Lower leg skin (tissue), 4 donors: ENCODE measurements at regions not wholly inside any gene's neighbourhood (a gene's known extent, or its start where the extent isn't known, plus 50 kb on each side); places are given as distances from the start of the nearest gene placed in this dataset.

ENCODE experiments used
- DNase-seq, 2 donors: peaks; one replicate each; pipeline ENCODE4 v3.0.0-alpha.2; 2019; ENCODE audit warnings: low spot score in 2 of 2
- H3K4me3 ChIP-seq: fragments of 200-600 bp; sonication (generic); 2 replicates; pipeline ENCODE4 v1.5.1; 2017; ENCODE audit warnings: mild to moderate bottlenecking, low read depth; ENCODE audit not compliant: poor library complexity, severe bottlenecking
- POLR2A ChIP-seq, 2 donors: fragments of 450-650 bp; IDR thresholded peaks; one replicate each; pipeline ENCODE4 v1.6.1; 2016 to 2017; ENCODE audit warnings: antibody characterized with exemption in 2 of 2, mild to moderate bottlenecking in 1 of 2, moderate library complexity in 1 of 2
- WGBS, 2 donors: methylation state at CpG; one replicate each; pipeline ENCODE4 v1.1.5; 2018; 5-methylcytosine and 5-hydroxymethylcytosine counted together
- intact Hi-C: fragments of 100-400 bp; cut with DNase I; formaldehyde crosslinking; loops from one replicate; pipeline ENCODE4 v1.15.0; 2023; ENCODE audit warnings: low total_unique reads
- TF ChIP-seq, protein P1 (sequence below), 3 donors: fragments of 450-650 bp; IDR thresholded peaks; one replicate each; pipeline ENCODE4 v1.5.1; 2016; ENCODE audit warnings: antibody characterized with exemption in 3 of 3, mild to moderate bottlenecking in 3 of 3, moderate library complexity in 2 of 3

DNA sequence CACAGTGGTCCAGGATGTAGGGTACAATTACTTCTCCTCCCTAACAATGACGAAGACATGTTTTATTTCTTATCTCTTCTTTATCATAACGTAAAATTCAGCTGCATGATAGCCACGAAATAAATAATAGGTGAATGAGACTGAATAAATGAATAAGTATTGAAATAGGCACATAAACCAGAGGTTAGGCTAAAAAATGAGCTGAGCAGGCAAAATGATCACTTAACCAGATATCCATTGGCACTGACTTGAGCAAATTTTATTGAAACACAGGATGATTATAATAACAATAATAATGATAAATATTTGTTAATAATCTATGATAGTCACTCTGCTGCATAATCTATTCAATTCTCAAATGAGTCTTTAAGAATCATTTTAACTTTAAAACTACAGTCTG, 506.9 kb upstream of the ZNF804A start:
- H3K4me3 ChIP-seq: no peak overlapping the region
- no peak for DNase-seq
- TF ChIP-seq POLR2A (IDR thresholded peaks at IDR 0.05): no peak
- TF ChIP-seq, protein P1, sequence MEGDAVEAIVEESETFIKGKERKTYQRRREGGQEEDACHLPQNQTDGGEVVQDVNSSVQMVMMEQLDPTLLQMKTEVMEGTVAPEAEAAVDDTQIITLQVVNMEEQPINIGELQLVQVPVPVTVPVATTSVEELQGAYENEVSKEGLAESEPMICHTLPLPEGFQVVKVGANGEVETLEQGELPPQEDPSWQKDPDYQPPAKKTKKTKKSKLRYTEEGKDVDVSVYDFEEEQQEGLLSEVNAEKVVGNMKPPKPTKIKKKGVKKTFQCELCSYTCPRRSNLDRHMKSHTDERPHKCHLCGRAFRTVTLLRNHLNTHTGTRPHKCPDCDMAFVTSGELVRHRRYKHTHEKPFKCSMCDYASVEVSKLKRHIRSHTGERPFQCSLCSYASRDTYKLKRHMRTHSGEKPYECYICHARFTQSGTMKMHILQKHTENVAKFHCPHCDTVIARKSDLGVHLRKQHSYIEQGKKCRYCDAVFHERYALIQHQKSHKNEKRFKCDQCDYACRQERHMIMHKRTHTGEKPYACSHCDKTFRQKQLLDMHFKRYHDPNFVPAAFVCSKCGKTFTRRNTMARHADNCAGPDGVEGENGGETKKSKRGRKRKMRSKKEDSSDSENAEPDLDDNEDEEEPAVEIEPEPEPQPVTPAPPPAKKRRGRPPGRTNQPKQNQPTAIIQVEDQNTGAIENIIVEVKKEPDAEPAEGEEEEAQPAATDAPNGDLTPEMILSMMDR (IDR thresholded peaks at IDR 0.05): no peak
- WGBS, 2 donors: 75 to 77% methylated on average over 3 of the region's 3 CpGs
- intact Hi-C loops: no loop called here

DNA sequence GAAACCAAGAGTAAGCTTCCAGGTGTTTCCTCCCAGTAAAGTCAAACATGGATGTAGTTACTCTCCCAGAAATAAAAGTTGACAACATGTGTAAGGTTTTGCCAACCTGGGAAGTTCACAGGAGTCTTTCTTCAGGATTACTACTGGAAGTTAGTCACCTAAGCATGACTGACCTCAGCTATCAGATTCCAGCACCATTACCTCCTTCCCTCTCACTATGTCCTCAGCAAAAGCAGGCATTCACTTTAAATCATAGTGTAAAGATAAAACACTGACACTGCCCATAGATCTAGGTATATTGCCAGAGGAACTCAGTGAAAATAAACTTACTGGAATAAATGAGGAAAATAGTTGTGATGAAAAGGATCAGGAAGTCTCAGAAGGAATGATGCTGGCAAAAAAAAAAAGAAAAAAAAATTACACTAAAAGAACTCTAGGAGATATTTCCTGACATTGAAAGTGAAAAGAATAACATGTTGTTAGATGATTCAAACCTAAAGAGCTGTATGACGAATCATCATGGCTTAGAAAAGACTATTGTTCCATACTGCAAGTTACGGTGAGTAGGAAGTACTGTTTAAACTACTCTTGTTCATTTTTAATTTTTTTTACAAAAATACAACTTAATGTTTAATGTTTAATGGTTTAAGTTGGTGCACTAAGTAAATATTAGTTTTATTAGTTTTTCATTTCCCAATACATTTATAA, 484.5 kb upstream of the ZNF804A start:
- TF ChIP-seq, protein P1 (IDR thresholded peaks at IDR 0.05): no peak
- no peak for TF ChIP-seq POLR2A (IDR thresholded peaks at IDR 0.05)
- H3K4me3 ChIP-seq: no peak overlapping the region
- 67 to 72% methylated on average over 2 of the region's 2 CpGs for WGBS, 2 donors
- DNase-seq: no peak
- intact Hi-C loops: no loop called here

GRCh38 chr2:184114439-184114838, 483.9 kb upstream of the ZNF804A start:
- no peak overlapping the region for H3K4me3 ChIP-seq
- 42 to 67% methylated on average over 1 of the region's 1 CpG for WGBS, 2 donors
- no peak for DNase-seq
- intact Hi-C loops: no loop called here
- TF ChIP-seq, protein P1 (IDR thresholded peaks at IDR 0.05): no peak
- no peak for TF ChIP-seq POLR2A (IDR thresholded peaks at IDR 0.05)

- no peak for DNase-seq
- H3K4me3 ChIP-seq: no peak overlapping the region
- TF ChIP-seq POLR2A (IDR thresholded peaks at IDR 0.05): no peak
- TF ChIP-seq, protein P1 (IDR thresholded peaks at IDR 0.05): no peak
- intact Hi-C loops: no loop called here
- WGBS, 2 donors: 75 to 78% methylated on average over 1 of the region's 1 CpG
Measured at GRCh38 chr2:184119989-184120800, 478.1 kb upstream of the ZNF804A start.

DNA sequence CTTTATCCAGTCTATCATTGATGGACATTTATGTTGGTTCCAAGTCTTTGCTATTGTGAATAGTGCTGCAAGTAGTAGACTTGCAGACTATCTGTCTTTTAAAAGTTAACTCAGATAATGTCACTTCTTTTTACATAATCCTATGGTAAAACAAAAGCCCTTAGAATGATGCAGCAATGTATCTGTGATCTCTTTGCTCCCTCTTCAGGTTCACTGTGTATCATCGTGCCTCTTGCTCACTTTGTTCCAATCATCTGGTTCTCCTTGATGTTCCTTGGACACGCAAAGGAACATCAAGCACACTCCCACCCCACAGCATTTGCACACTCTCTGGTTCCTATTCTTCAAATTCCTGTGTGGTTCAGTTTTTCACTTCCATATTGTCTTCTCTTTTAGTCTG, 472.5 kb upstream of the ZNF804A start:
- DNase-seq: no peak
- intact Hi-C loops: no loop called here
- no peak for TF ChIP-seq POLR2A (IDR thresholded peaks at IDR 0.05)
- TF ChIP-seq, protein P1 (IDR thresholded peaks at IDR 0.05): no peak
- 87 to 89% methylated on average over 2 of the region's 2 CpGs for WGBS, 2 donors
- no peak overlapping the region for H3K4me3 ChIP-seq
